ENCODE measurements at regions not wholly inside any gene's neighbourhood (a gene's known extent, or its start where the extent isn't known, plus 50 kb on each side); places are given as distances from the start of the nearest gene placed in this dataset.

DNA sequence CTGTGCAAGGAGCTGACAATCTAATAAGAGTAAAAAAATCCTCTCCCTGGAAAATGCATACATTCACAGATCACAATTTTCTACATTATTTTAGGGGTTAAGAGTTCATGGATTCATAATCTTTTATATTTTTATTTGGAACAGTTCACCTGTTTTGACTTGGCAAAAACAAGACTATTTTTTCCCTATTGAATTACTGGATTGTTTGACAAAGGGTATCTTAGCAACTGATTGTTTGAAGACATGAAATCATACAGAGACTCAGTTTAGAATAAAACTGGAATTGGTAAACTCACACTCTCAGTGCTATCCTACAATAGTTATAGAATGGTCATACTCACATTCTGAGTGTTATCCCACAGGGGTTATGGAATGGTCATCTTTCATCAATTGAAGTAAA is 358.2 kb upstream of the PTGER4 start:
- TF ChIP-seq, protein P1, sequence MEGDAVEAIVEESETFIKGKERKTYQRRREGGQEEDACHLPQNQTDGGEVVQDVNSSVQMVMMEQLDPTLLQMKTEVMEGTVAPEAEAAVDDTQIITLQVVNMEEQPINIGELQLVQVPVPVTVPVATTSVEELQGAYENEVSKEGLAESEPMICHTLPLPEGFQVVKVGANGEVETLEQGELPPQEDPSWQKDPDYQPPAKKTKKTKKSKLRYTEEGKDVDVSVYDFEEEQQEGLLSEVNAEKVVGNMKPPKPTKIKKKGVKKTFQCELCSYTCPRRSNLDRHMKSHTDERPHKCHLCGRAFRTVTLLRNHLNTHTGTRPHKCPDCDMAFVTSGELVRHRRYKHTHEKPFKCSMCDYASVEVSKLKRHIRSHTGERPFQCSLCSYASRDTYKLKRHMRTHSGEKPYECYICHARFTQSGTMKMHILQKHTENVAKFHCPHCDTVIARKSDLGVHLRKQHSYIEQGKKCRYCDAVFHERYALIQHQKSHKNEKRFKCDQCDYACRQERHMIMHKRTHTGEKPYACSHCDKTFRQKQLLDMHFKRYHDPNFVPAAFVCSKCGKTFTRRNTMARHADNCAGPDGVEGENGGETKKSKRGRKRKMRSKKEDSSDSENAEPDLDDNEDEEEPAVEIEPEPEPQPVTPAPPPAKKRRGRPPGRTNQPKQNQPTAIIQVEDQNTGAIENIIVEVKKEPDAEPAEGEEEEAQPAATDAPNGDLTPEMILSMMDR (optimal IDR thresholded peaks at IDR 0.05 in 1 of 3, IDR thresholded peaks at IDR 0.05 in 1 of 3, conservative IDR thresholded peaks at IDR 0.05 in 1 of 3; ENCODE audit: extremely low read depth in 1 of 3, insufficient read depth in 2 of 3, low read length in 3 of 3), result no peak
- TF ChIP-seq EZH2 (IDR thresholded peaks at IDR 0.05; ENCODE audit: low read length), result no peak
